ENCODE measurements at regions not wholly inside any gene's neighbourhood (a gene's known extent, or its start where the extent isn't known, plus 50 kb on each side); places are given as distances from the start of the nearest gene placed in this dataset.

DNA sequence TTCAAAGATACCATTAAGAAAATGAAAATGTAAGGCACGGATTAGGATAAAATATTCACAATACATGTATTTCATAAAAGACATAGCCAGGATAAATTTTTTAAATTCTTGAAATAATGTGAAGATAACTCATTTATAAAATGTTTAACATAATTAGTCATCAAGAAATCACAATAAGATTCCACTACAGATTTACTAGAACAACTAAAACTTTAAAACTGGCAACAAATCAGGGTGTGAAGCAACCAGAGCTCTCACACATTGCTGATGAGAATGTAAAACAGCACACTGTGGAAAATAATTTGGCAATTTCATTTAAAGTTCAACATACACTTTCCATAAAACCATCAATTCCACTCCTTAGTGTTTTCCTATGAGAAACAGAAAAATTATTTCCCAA is 89.6 kb upstream of the UBE2E3 start:
- TF ChIP-seq POLR2A (IDR thresholded peaks at IDR 0.05; ENCODE audit: low read depth, low read length) = no peak
- no peak for TF ChIP-seq POLR2AphosphoS5 (IDR thresholded peaks at IDR 0.05; ENCODE audit: low read depth, low read length)
- TF ChIP-seq TAF1 (IDR thresholded peaks at IDR 0.05; ENCODE audit: low read depth, low read length) = no peak
- TF ChIP-seq SPI1 (IDR thresholded peaks at IDR 0.05; ENCODE audit: low read depth, low read length) = no peak
